Astrocyte (in vitro differentiated cells and primary cell): ENCODE measurements at regions not wholly inside any gene's neighbourhood (a gene's known extent, or its start where the extent isn't known, plus 50 kb on each side); places are given as distances from the start of the nearest gene placed in this dataset.

Experiments used
- DNase-seq: peaks from one replicate; pipeline ENCODE4 v3.0.0-alpha.2; 2010; ENCODE audit warnings: low read depth
- FAIRE-seq: peaks from 2 replicates; lab custom pipeline; 2011; peaks lifted over from hg19 to GRCh38; lab: Jason Lieb, UNC
- H2AFZ ChIP-seq: 2 replicates; pipeline ENCODE4 v1.6.0; 2012; ENCODE audit warnings: low read depth, low read length, inconsistent platforms
- H3K27ac ChIP-seq: 2 replicates; pipeline ENCODE4 v1.5.1; 2011; ENCODE audit warnings: low read depth, low read length, inconsistent platforms
- H3K27me3 ChIP-seq: 2 replicates; pipeline ENCODE4 v1.6.0; 2011; ENCODE audit warnings: low read length, inconsistent platforms; ENCODE audit not compliant: insufficient read depth
- H3K36me3 ChIP-seq: 2 replicates; pipeline ENCODE4 v1.5.1; 2011; ENCODE audit warnings: low read length, inconsistent platforms; ENCODE audit not compliant: insufficient read depth
- H3K4me1 ChIP-seq: 2 replicates; pipeline ENCODE4 v1.5.1; 2011; ENCODE audit warnings: low read length, inconsistent platforms; ENCODE audit not compliant: insufficient read depth
- H3K4me2 ChIP-seq: 2 replicates; pipeline ENCODE4 v1.6.0; 2012; ENCODE audit warnings: low read length, inconsistent platforms
- H3K4me3 ChIP-seq: 2 replicates; pipeline ENCODE4 v1.5.1; 2011; ENCODE audit warnings: low read depth, mild to moderate bottlenecking, low read length, inconsistent platforms; ENCODE audit not compliant: insufficient read depth
- H3K79me2 ChIP-seq: 2 replicates; pipeline ENCODE4 v1.6.0; 2012; ENCODE audit warnings: mild to moderate bottlenecking, low read length, inconsistent platforms; ENCODE audit not compliant: insufficient read depth
- H3K9ac ChIP-seq: 2 replicates; pipeline ENCODE4 v1.6.0; 2012; ENCODE audit warnings: mild to moderate bottlenecking, low read length, inconsistent platforms
- H3K9me3 ChIP-seq: 2 replicates; pipeline ENCODE4 v1.5.1; 2012; ENCODE audit warnings: low read depth, mild to moderate bottlenecking, low read length, inconsistent platforms; ENCODE audit not compliant: insufficient read depth
- H4K20me1 ChIP-seq: 2 replicates; pipeline ENCODE4 v1.6.0; 2012; ENCODE audit warnings: low read length, inconsistent platforms; ENCODE audit not compliant: insufficient read depth
- H3K27ac Mint-ChIP-seq: one replicate; pipeline ENCODE4 v1.8.0; 2021; ENCODE audit warnings: mild to moderate bottlenecking, mixed read lengths; ENCODE audit not compliant: unreplicated experiment
- H3K27me3 Mint-ChIP-seq: one replicate; pipeline ENCODE4 v1.8.0; 2021; ENCODE audit warnings: low read depth, mixed read lengths; ENCODE audit not compliant: unreplicated experiment
- H3K36me3 Mint-ChIP-seq: one replicate; pipeline ENCODE4 v1.8.0; 2021; ENCODE audit warnings: low read depth, mixed read lengths; ENCODE audit not compliant: unreplicated experiment
- H3K4me1 Mint-ChIP-seq: one replicate; pipeline ENCODE4 v1.8.0; 2021; ENCODE audit warnings: low read depth, mixed read lengths; ENCODE audit not compliant: unreplicated experiment
- H3K4me3 Mint-ChIP-seq: one replicate; pipeline ENCODE4 v1.8.0; 2021; ENCODE audit warnings: mild to moderate bottlenecking, moderate library complexity, mixed read lengths; ENCODE audit not compliant: unreplicated experiment
- H3K9me3 Mint-ChIP-seq: one replicate; pipeline ENCODE4 v1.8.0; 2021; ENCODE audit warnings: mild to moderate bottlenecking, mixed read lengths; ENCODE audit not compliant: unreplicated experiment
- CTCF ChIP-seq: IDR thresholded peaks from 2 replicates; pipeline ENCODE4 v1.5.1; 2011; ENCODE audit warnings: low read depth, mild to moderate bottlenecking, inconsistent platforms, low read length, moderate library complexity; ENCODE audit not compliant: insufficient read depth
- EZH2 ChIP-seq: IDR thresholded peaks from 2 replicates; pipeline ENCODE4 v1.6.1; 2012; ENCODE audit warnings: mild to moderate bottlenecking, low read length, inconsistent platforms; ENCODE audit not compliant: insufficient read depth

- H3K4me3 Mint-ChIP-seq: no peak overlapping the region
- Histone ChIP-seq H3K9me3 (no peaks in the 10 kb centered on the region), H3K27me3 (peaks cover 2% of the 10 kb centered on the region), H2AFZ (no peak overlapping the region), H3K36me3 (no peaks in the 10 kb centered on the region), H3K4me2 (no peak overlapping the region), H3K9ac (no peak overlapping the region), H3K79me2 (no peaks in the 10 kb centered on the region), H3K27ac (no peak overlapping the region), H3K4me3 (no peak overlapping the region), H4K20me1 (no peaks in the 10 kb centered on the region), H3K4me1 (no peaks in the 10 kb centered on the region)
- FAIRE-seq (no peak), DNase-seq (no peak)
- H3K27me3 Mint-ChIP-seq: peaks cover 8% of the 10 kb centered on the region
- no peaks in the 10 kb centered on the region for H3K36me3 Mint-ChIP-seq
- H3K4me1 Mint-ChIP-seq: no peaks in the 10 kb centered on the region
- no peak overlapping the region for H3K27ac Mint-ChIP-seq
- H3K9me3 Mint-ChIP-seq: no peaks in the 10 kb centered on the region
- TF ChIP-seq EZH2: no peak
- TF ChIP-seq CTCF: no peak
Observed at GRCh38 chr3:70531838-70532489, 219.5 kb upstream of the MDFIC2 start.

GRCh38 chr3:70531063-70531657, 218.7 kb upstream of the MDFIC2 start:
- Histone ChIP-seq H4K20me1 (no peaks in the 10 kb centered on the region), H3K79me2 (no peaks in the 10 kb centered on the region), H3K27ac (no peak overlapping the region), H3K4me3 (no peak overlapping the region), H3K4me2 (no peak overlapping the region), H3K27me3 (no peaks in the 10 kb centered on the region), H3K9me3 (no peaks in the 10 kb centered on the region), H2AFZ (no peak overlapping the region), H3K4me1 (no peaks in the 10 kb centered on the region), H3K9ac (no peak overlapping the region), H3K36me3 (no peaks in the 10 kb centered on the region)
- H3K4me3 Mint-ChIP-seq: no peak overlapping the region
- no peak overlapping the region for H3K27ac Mint-ChIP-seq
- DNase-seq: peak; percentile 11
- no peaks in the 10 kb centered on the region for H3K4me1 Mint-ChIP-seq
- no peaks in the 10 kb centered on the region for H3K9me3 Mint-ChIP-seq
- no peak for FAIRE-seq
- TF ChIP-seq CTCF (peak; percentile 60), EZH2 (no peak)
- peaks cover under 1% of the 10 kb centered on the region for H3K27me3 Mint-ChIP-seq
- H3K36me3 Mint-ChIP-seq: no peaks in the 10 kb centered on the region

GRCh38 chr3:70530626-70531025, 218.2 kb upstream of the MDFIC2 start:
- no peaks in the 10 kb centered on the region for H3K79me2 ChIP-seq
- no peaks in the 10 kb centered on the region for H3K4me1 Mint-ChIP-seq
- FAIRE-seq: no peak
- no peak overlapping the region for H2AFZ ChIP-seq
- no peak overlapping the region for H3K4me3 Mint-ChIP-seq
- no peaks in the 10 kb centered on the region for H3K9me3 ChIP-seq
- no peak overlapping the region for H3K4me3 ChIP-seq
- no peak for DNase-seq
- H3K4me2 ChIP-seq: no peak overlapping the region
- H3K4me1 ChIP-seq: no peaks in the 10 kb centered on the region
- no peak for TF ChIP-seq EZH2
- TF ChIP-seq CTCF: no peak
- H3K9me3 Mint-ChIP-seq: no peaks in the 10 kb centered on the region
- no peak overlapping the region for H3K27ac ChIP-seq
- H3K9ac ChIP-seq: no peak overlapping the region
- no peaks in the 10 kb centered on the region for H3K36me3 Mint-ChIP-seq
- H3K27me3 ChIP-seq: no peaks in the 10 kb centered on the region
- no peaks in the 10 kb centered on the region for H4K20me1 ChIP-seq
- no peaks in the 10 kb centered on the region for H3K36me3 ChIP-seq
- peaks cover under 1% of the 10 kb centered on the region for H3K27me3 Mint-ChIP-seq
- H3K27ac Mint-ChIP-seq: no peak overlapping the region
